ENCODE measurements at regions not wholly inside any gene's neighbourhood (a gene's known extent, or its start where the extent isn't known, plus 50 kb on each side); places are given as distances from the start of the nearest gene placed in this dataset.

- H3K4me3 ChIP-seq (replicated peaks; ENCODE audit: low read depth, low read length): no peak overlapping the region
- DNase-seq (ENCODE audit: low read depth): no peak
- TF ChIP-seq, protein P1, sequence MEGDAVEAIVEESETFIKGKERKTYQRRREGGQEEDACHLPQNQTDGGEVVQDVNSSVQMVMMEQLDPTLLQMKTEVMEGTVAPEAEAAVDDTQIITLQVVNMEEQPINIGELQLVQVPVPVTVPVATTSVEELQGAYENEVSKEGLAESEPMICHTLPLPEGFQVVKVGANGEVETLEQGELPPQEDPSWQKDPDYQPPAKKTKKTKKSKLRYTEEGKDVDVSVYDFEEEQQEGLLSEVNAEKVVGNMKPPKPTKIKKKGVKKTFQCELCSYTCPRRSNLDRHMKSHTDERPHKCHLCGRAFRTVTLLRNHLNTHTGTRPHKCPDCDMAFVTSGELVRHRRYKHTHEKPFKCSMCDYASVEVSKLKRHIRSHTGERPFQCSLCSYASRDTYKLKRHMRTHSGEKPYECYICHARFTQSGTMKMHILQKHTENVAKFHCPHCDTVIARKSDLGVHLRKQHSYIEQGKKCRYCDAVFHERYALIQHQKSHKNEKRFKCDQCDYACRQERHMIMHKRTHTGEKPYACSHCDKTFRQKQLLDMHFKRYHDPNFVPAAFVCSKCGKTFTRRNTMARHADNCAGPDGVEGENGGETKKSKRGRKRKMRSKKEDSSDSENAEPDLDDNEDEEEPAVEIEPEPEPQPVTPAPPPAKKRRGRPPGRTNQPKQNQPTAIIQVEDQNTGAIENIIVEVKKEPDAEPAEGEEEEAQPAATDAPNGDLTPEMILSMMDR (IDR thresholded peaks at IDR 0.05; ENCODE audit: low read length, missing control alignments): no peak
Observed at GRCh38 chr1:36557041-36558000, 74.6 kb upstream of the CSF3R start.

DNA sequence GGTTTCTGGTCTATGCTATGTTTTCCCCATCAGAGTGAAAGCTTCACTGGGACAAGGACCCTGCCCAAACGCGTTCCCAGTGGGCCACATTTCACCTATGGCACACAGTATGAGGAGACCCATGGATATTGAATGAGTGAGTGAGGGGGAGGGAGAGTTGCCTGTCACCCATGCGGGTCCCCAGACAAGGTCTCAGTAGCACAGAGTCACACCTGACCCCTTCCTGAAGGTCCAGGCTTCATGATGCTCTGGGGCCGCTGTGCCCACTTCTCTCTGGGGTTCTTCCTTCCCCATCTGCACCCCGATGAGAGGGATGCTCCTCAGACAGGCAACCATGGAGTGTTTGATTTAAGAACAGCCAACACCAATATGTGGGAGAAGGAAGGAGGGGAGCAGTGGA, 72.3 kb upstream of the CSF3R start:
- H3K4me3 ChIP-seq (replicated peaks; ENCODE audit: low read depth, low read length): no peak overlapping the region
- no peak for DNase-seq (ENCODE audit: low read depth)
- TF ChIP-seq, protein P1 (IDR thresholded peaks at IDR 0.05; ENCODE audit: low read length, missing control alignments): no peak

- no peak for DNase-seq (ENCODE audit: low read depth)
- TF ChIP-seq, protein P1 (IDR thresholded peaks at IDR 0.05; ENCODE audit: low read length, missing control alignments): no peak
- no peak overlapping the region for H3K4me3 ChIP-seq (replicated peaks; ENCODE audit: low read depth, low read length)
Observed at GRCh38 chr1:36554323-36554628, 71.6 kb upstream of the CSF3R start.

GRCh38 chr1:36553591-36554322, 71.0 kb upstream of the CSF3R start:
- peak; percentile 56 for DNase-seq (ENCODE audit: low read depth)

GRCh38 chr1:36542962-36543515, 60.3 kb upstream of the CSF3R start:
- TF ChIP-seq, protein P1 (IDR thresholded peaks at IDR 0.05; ENCODE audit: low read length, missing control alignments): peak; percentile 18
- no peak for DNase-seq (ENCODE audit: low read depth)
- H3K4me3 ChIP-seq (replicated peaks; ENCODE audit: low read depth, low read length): no peak overlapping the region

More at GRCh38 chr1:36553591-36554322, 71.0 kb upstream of the CSF3R start:
- TF ChIP-seq, protein P1 (IDR thresholded peaks at IDR 0.05; ENCODE audit: low read length, missing control alignments): peak; percentile 71
- no peak overlapping the region for H3K4me3 ChIP-seq (replicated peaks; ENCODE audit: low read depth, low read length)

GRCh38 chr1:36542024-36542961, 59.6 kb upstream of the CSF3R start:
- no peak for DNase-seq (ENCODE audit: low read depth)
- no peak overlapping the region for H3K4me3 ChIP-seq (replicated peaks; ENCODE audit: low read depth, low read length)
- TF ChIP-seq, protein P1 (IDR thresholded peaks at IDR 0.05; ENCODE audit: low read length, missing control alignments): no peak

All from fibroblast of pulmonary artery (primary cell).